HepG2 (cell line): ENCODE measurements at regions not wholly inside any gene's neighbourhood (a gene's known extent, or its start where the extent isn't known, plus 50 kb on each side); places are given as distances from the start of the nearest gene placed in this dataset.

Source experiments
- ATAC-seq: fragments of 200-7000 bp; cut with Tn5 transposase; 3 replicates; pipeline ENCODE4 v1.9.1; 2020; ENCODE audit warnings: mild to moderate bottlenecking, moderate library complexity
- BruUV-seq: library from RNA; stranded (reverse); fragments of 400-500 nt; replicated peaks from 2 replicates; lab custom pipeline; 2021; lab: Mats Ljungman, UMichigan
- CTCF ChIA-PET: fragments of 300-600 bp; formaldehyde crosslinking; extraction: SDS; loops from one replicate; lab custom pipeline; 2021; ENCODE audit warnings: low total read pairs, inconsistent platforms, low intra/inter-chr PET ratio; lab: Yijun Ruan, JAX
- POLR2A ChIA-PET: fragments of 350-600 bp; sonication (Branson Sonifier 250); formaldehyde crosslinking; loops from one replicate; lab custom pipeline; 2020; ENCODE audit warnings: antibody characterized with exemption, inconsistent platforms; lab: Yijun Ruan, JAX
- DNase-seq: peaks from one replicate; pipeline ENCODE4 v3.0.0-alpha.2; 2015; ENCODE audit warnings: low spot score
- FAIRE-seq: peaks from 3 replicates; lab custom pipeline; 2011; peaks lifted over from hg19 to GRCh38; lab: Jason Lieb, UNC
- H2AFZ ChIP-seq: one replicate; pipeline ENCODE4 v1.6.1; 2011; ENCODE audit warnings: low read length, inconsistent platforms
- H3K27ac ChIP-seq: fragments of 300-600 bp; 3 replicates; pipeline ENCODE4 v1.8.0; 2011; ENCODE audit warnings: mixed run types, mild to moderate bottlenecking, mixed read lengths, low read length, inconsistent platforms; ENCODE audit not compliant: insufficient read depth; ENCODE audit errors: extremely low read length
- H3K27me3 ChIP-seq, 2 experiments: fragments of 200-600 bp in 1 of 2; 2 replicates in 1 of 2; 3 replicates in 1 of 2; pipeline versions ENCODE4 v1.6.0 to v1.8.0; 2011; ENCODE audit warnings: low read length in 2 of 2, mild to moderate bottlenecking in 2 of 2, moderate library complexity in 2 of 2, inconsistent platforms in 1 of 2; ENCODE audit not compliant: insufficient read depth in 2 of 2, control insufficient read depth in 1 of 2
- H3K36me3 ChIP-seq, 2 experiments: fragments of 200-600 bp in 1 of 2; replicated peaks in 1 of 2; 2 replicates in 1 of 2; 3 replicates in 1 of 2; pipeline versions ENCODE4 v1.5.1 to v1.8.0; 2011; ENCODE audit warnings: low read length in 2 of 2, inconsistent platforms in 1 of 2; ENCODE audit not compliant: insufficient read depth in 2 of 2, control insufficient read depth in 1 of 2
- H3K4me1 ChIP-seq: 2 replicates; pipeline ENCODE4 v1.5.1; 2012; ENCODE audit warnings: low read length, inconsistent platforms; ENCODE audit not compliant: insufficient read depth
- H3K4me2 ChIP-seq: 2 replicates; pipeline ENCODE4 v1.6.0; 2011; ENCODE audit warnings: low read depth, low read length, inconsistent platforms
- H3K4me3 ChIP-seq, 3 experiments: fragments of 200-600 bp in 1 of 3; sonication (generic), shearing (Covaris generic) in 1 of 3; replicated peaks in 1 of 3; 2 replicates each; pipeline ENCODE4 v1.5.1; 2011 to 2016; ENCODE audit warnings: low read length in 3 of 3, inconsistent platforms in 2 of 3, low read depth in 2 of 3, mild to moderate bottlenecking in 2 of 3, control low read depth in 1 of 3, mixed read lengths in 1 of 3; ENCODE audit not compliant: insufficient read depth in 1 of 3
- H3K79me2 ChIP-seq: one replicate; pipeline ENCODE4 v1.6.1; 2011; ENCODE audit warnings: low read length, inconsistent platforms; ENCODE audit not compliant: insufficient read depth
- H3K9ac ChIP-seq: 2 replicates; pipeline ENCODE4 v1.6.0; 2011; ENCODE audit warnings: mild to moderate bottlenecking, low read depth, low read length, inconsistent platforms; ENCODE audit not compliant: insufficient read depth
- H3K9me3 ChIP-seq: 2 replicates; pipeline ENCODE4 v1.5.1; 2012; ENCODE audit warnings: mild to moderate bottlenecking, low read length
- H4K20me1 ChIP-seq: 2 replicates; pipeline ENCODE4 v1.6.0; 2011; ENCODE audit warnings: inconsistent platforms, mild to moderate bottlenecking, low read length, moderate library complexity; ENCODE audit not compliant: insufficient read depth
- AHR ChIP-seq: IDR thresholded peaks from 2 replicates; pipeline ENCODE4 v1.6.1; 2018; ENCODE audit warnings: missing genetic modification reagents, missing compliant biosample characterization
- ARNT ChIP-seq: fragments of 450-650 bp; IDR thresholded peaks from 2 replicates; pipeline ENCODE4 v1.6.1; 2017
- KAT2B ChIP-seq: fragments of 150-350 bp; IDR thresholded peaks from 2 replicates; pipeline ENCODE4 v1.6.1; 2014; ENCODE audit warnings: low read depth, low read length, borderline replicate concordance
- KDM6A ChIP-seq: IDR thresholded peaks from 2 replicates; pipeline ENCODE4 v1.6.1; 2016; ENCODE audit warnings: low read depth
- SNAPC2 ChIP-seq: sonication (generic); formaldehyde crosslinking; IDR thresholded peaks from 2 replicates; pipeline ENCODE4 v1.8.1; 2022; ENCODE audit warnings: mild to moderate bottlenecking, missing genetic modification reagents
- SOX6 ChIP-seq, 2 experiments: fragments of 450-650 bp in 1 of 2; sonication (generic) in 1 of 2; formaldehyde crosslinking in 1 of 2; IDR thresholded peaks; 2 replicates each; pipeline versions ENCODE4 v1.4.0 to v1.6.1; 2017 to 2020; ENCODE audit warnings: antibody characterized with exemption in 1 of 2, mild to moderate bottlenecking in 1 of 2, missing genetic modification reagents in 1 of 2
- ZFP90 ChIP-seq: sonication (generic); formaldehyde crosslinking; IDR thresholded peaks from 2 replicates; pipeline ENCODE4 v1.8.0; 2022; ENCODE audit warnings: missing genetic modification reagents, mild to moderate bottlenecking, inconsistent platforms, borderline replicate concordance
- ZNF10 ChIP-seq: sonication (generic); formaldehyde crosslinking; IDR thresholded peaks from 2 replicates; pipeline ENCODE4 v1.4.0; 2020; ENCODE audit warnings: mild to moderate bottlenecking, low read depth, missing genetic modification reagents, borderline replicate concordance
- ZNF136 ChIP-seq: sonication (generic); formaldehyde crosslinking; IDR thresholded peaks from 2 replicates; pipeline ENCODE4 v1.8.1; 2022; ENCODE audit warnings: low read depth, mild to moderate bottlenecking, moderate library complexity, missing genetic modification reagents
- ZNF552 ChIP-seq: sonication (generic); formaldehyde crosslinking; IDR thresholded peaks from 2 replicates; pipeline ENCODE4 v1.9.0; 2022; ENCODE audit warnings: missing genetic modification reagents, mild to moderate bottlenecking, borderline replicate concordance
- ZSCAN25 ChIP-seq: sonication (generic); formaldehyde crosslinking; IDR thresholded peaks from 2 replicates; pipeline ENCODE4 v1.8.0; 2022; ENCODE audit warnings: mild to moderate bottlenecking, missing genetic modification reagents
- WGBS: methylation state at CpG from one replicate; pipeline ENCODE4 v1.1.6; 2017; ENCODE audit warnings: low lambda C conversion rate; 5-methylcytosine and 5-hydroxymethylcytosine counted together
- in situ Hi-C: cut with HindIII; loops from 2 replicates; pipeline ENCODE4 v1.10.0; 2017; ENCODE audit warnings: low pct_unique_long_range_greater_than_20kb; ENCODE audit not compliant: extremely low pct_ligation_motif_present
- intact Hi-C: fragments of 100-400 bp; cut with micrococcal nuclease; formaldehyde crosslinking; loops from one replicate; pipeline ENCODE4 v1.10.0; 2022; ENCODE audit not compliant: unreplicated experiment

- CTCF ChIA-PET, result no interaction called here
- Histone ChIP-seq H3K79me2 (no peaks in the 10 kb centered on the region), H3K27ac (no peak overlapping the region), H3K4me3 (no peak overlapping the region), H3K9ac (no peak overlapping the region), H3K4me2 (no peak overlapping the region), H3K27me3 (no peaks in the 10 kb centered on the region), H4K20me1 (no peaks in the 10 kb centered on the region), H3K36me3 (no peaks in the 10 kb centered on the region), H2AFZ (no peak overlapping the region), H3K4me1 (no peaks in the 10 kb centered on the region), H3K9me3 (no peaks in the 10 kb centered on the region)
- TF ChIP-seq ZFP90 (CRISPR knock-in tag) (no peak), ZNF552 (CRISPR knock-in tag) (no peak), SOX6 (IDR thresholded peaks at IDR 0.05) (no peak), SOX6 (CRISPR knock-in tag; IDR thresholded peaks at IDR 0.05) (no peak), KAT2B (no peak), ZNF10 (CRISPR knock-in tag) (no peak)
- BruUV-seq, result no TSS peak
- ATAC-seq (no peak), DNase-seq (no peak), FAIRE-seq (no peak)
- intact Hi-C loops (no loop called here), in situ Hi-C loops (no loop called here)
- POLR2A ChIA-PET, result no interaction called here
Observed at GRCh38 chr20:54716790-54717189, 241.4 kb downstream of the DOK5 start.

GRCh38 chr20:54716174-54716747 is 240.9 kb downstream of the DOK5 start:
- Histone ChIP-seq H4K20me1 (no peaks in the 10 kb centered on the region), H3K27me3 (no peaks in the 10 kb centered on the region), H2AFZ (no peak overlapping the region), H3K9me3 (no peaks in the 10 kb centered on the region), H3K79me2 (no peaks in the 10 kb centered on the region), H3K4me2 (no peak overlapping the region), H3K4me3 (no peak overlapping the region), H3K4me1 (no peaks in the 10 kb centered on the region), H3K36me3 (no peaks in the 10 kb centered on the region), H3K27ac (no peak overlapping the region), H3K9ac (no peak overlapping the region)
- ChIA-PET POLR2A (no interaction called here), CTCF (no interaction called here)
- no peak for DNase-seq
- WGBS, result 11% methylated on average over 5 of the region's 5 CpGs
- in situ Hi-C loops, result no loop called here
- intact Hi-C loops, result no loop called here
- no peak for FAIRE-seq
- no TSS peak for BruUV-seq
- no peak for ATAC-seq
- TF ChIP-seq ZSCAN25 (CRISPR knock-in tag), result no peak
- no peak for TF ChIP-seq KDM6A (CRISPR knock-in tag)
- TF ChIP-seq SNAPC2 (CRISPR knock-in tag), result no peak
- no peak for TF ChIP-seq ARNT
- no peak for TF ChIP-seq AHR (CRISPR knock-in tag)
- TF ChIP-seq ZNF136 (CRISPR knock-in tag), result no peak
